ENCODE measurements at regions not wholly inside any gene's neighbourhood (a gene's known extent, or its start where the extent isn't known, plus 50 kb on each side); places are given as distances from the start of the nearest gene placed in this dataset.

DNA sequence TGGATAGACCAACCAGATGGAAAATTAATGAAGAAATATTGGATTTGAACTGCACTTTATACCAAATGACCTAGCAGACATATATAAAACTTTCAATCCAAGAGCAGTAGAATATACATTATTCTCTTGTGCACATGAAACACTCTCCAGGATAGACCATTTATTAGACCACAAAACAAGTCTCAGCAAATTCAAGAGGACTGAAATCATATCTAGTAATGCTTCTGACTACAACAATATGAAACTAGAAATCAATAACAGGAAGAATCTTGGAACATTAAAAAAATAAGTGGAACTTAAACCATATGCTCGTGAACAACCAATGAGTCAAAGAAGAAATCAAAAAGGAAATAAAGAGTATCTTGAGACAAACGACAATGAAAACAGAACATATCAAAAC, 150.0 kb upstream of the CD180 start:
- WGBS, 3 donors, result 86 to 90% (median 87%) methylated on average over 2 of the region's 2 CpGs
- no peak overlapping the region for H3K27ac ChIP-seq
- no peaks in the 10 kb centered on the region for H3K36me3 ChIP-seq
- intact Hi-C loops (cut with DNase I), result no loop called here
- no peak for TF ChIP-seq EP300 (IDR thresholded peaks at IDR 0.05)
- TF ChIP-seq, protein P1, sequence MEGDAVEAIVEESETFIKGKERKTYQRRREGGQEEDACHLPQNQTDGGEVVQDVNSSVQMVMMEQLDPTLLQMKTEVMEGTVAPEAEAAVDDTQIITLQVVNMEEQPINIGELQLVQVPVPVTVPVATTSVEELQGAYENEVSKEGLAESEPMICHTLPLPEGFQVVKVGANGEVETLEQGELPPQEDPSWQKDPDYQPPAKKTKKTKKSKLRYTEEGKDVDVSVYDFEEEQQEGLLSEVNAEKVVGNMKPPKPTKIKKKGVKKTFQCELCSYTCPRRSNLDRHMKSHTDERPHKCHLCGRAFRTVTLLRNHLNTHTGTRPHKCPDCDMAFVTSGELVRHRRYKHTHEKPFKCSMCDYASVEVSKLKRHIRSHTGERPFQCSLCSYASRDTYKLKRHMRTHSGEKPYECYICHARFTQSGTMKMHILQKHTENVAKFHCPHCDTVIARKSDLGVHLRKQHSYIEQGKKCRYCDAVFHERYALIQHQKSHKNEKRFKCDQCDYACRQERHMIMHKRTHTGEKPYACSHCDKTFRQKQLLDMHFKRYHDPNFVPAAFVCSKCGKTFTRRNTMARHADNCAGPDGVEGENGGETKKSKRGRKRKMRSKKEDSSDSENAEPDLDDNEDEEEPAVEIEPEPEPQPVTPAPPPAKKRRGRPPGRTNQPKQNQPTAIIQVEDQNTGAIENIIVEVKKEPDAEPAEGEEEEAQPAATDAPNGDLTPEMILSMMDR (IDR thresholded peaks at IDR 0.05), result no peak
- TF ChIP-seq POLR2A (IDR thresholded peaks at IDR 0.05), result no peak
- no peaks in the 10 kb centered on the region for H3K27me3 ChIP-seq
- H3K9me3 ChIP-seq, result no peaks in the 10 kb centered on the region
- DNase-seq, result no peak
- no peaks in the 10 kb centered on the region for H3K4me1 ChIP-seq (ENCODE audit: insufficient read depth)
- no peak overlapping the region for H3K4me3 ChIP-seq

DNA sequence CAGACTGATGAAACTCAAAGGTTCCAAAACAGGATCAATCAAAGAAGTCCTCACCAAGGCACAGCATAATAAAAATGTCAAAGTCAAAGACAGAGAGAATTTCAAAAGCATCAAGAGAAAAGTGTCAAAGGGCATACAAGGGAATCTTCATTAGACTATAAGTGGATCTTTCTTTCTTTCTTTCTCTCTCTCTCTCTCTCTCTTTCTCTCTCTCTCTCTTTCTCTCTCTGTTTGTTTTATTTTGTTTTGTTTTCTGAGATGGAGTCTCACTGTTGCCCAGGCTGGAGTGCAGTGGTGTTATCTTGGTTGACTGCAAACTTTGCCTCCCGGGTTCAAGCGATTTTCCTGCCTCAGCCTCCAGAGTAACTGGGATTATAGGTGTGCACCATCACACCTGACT, 148.3 kb upstream of the CD180 start:
- Histone ChIP-seq H3K9me3 (no peaks in the 10 kb centered on the region), H3K27me3 (no peaks in the 10 kb centered on the region), H3K4me1 (ENCODE audit: insufficient read depth) (no peaks in the 10 kb centered on the region), H3K36me3 (no peaks in the 10 kb centered on the region), H3K4me3 (no peak overlapping the region), H3K27ac (no peak overlapping the region)
- 96 to 98% (median 98%) methylated on average over 2 of the region's 2 CpGs for WGBS, 3 donors
- DNase-seq, result no peak
- TF ChIP-seq POLR2A (IDR thresholded peaks at IDR 0.05), result no peak
- TF ChIP-seq, protein P1 (IDR thresholded peaks at IDR 0.05), result no peak
- intact Hi-C loops (cut with DNase I), result no loop called here

DNA sequence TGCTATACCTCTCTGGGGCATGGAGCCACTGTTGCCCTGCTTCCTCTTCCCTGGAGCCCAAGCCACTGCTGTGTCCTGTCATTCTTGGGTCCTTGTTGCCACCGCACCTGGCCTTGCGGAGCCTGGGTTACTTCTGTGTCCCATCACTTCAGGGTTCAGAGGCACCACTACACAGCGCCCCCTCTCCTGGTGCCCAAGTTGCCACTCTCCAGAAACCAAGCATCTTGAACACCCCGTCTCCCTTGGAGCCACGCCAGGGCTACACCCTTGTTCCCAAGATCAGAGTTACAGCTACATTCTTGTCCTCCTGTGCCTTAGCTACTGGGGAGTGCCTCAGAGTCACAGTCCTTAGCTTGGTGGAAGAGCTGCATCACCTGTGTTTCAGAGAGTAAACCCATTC, 147.2 kb upstream of the CD180 start:
- intact Hi-C loops (cut with DNase I), result no loop called here
- Histone ChIP-seq H3K4me3 (no peak overlapping the region), H3K4me1 (ENCODE audit: insufficient read depth) (no peaks in the 10 kb centered on the region), H3K27me3 (no peaks in the 10 kb centered on the region), H3K27ac (no peak overlapping the region), H3K9me3 (no peaks in the 10 kb centered on the region), H3K36me3 (no peaks in the 10 kb centered on the region)
- 89 to 94% (median 94%) methylated on average over 5 of the region's 5 CpGs for WGBS, 3 donors
- TF ChIP-seq, protein P1 (IDR thresholded peaks at IDR 0.05), result no peak
- TF ChIP-seq POLR2A (IDR thresholded peaks at IDR 0.05) (no peak), EP300 (IDR thresholded peaks at IDR 0.05) (no peak)
- no peak for DNase-seq

DNA sequence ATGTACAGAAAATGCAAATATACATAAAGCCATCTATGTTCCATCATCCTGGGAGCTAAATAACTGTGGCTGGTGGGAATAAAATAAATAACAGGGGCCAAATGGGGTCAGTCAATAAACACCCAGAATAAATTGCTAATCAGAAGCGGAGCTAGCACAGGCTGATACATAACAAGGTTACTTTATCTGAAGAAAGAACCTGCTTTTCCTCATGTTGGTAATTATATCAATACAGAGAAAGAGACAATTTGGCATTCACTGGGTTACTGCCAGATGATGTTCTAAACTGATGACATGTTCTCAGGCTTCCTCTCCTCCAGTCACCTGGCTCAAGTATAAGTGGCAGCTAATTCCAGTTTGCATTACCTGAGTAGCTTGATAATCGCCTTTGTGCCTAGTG, 144.9 kb upstream of the CD180 start:
- Histone ChIP-seq H3K4me1 (ENCODE audit: insufficient read depth) (no peaks in the 10 kb centered on the region), H3K36me3 (no peaks in the 10 kb centered on the region), H3K4me3 (no peak overlapping the region), H3K27me3 (no peaks in the 10 kb centered on the region), H3K9me3 (no peaks in the 10 kb centered on the region), H3K27ac (no peak overlapping the region)
- TF ChIP-seq EP300 (IDR thresholded peaks at IDR 0.05) (no peak), POLR2A (IDR thresholded peaks at IDR 0.05) (no peak)
- TF ChIP-seq, protein P1 (IDR thresholded peaks at IDR 0.05), result no peak
- WGBS, 3 donors, result 86 to 95% (median 94%) methylated on average over 2 of the region's 2 CpGs
- no peak for DNase-seq
- intact Hi-C loops (cut with DNase I), result no loop called here
